NCI-H187 treated with DMSO at 0.1 percent for 48 hours (cell line): ENCODE measurements at regions not wholly inside any gene's neighbourhood (a gene's known extent, or its start where the extent isn't known, plus 50 kb on each side); places are given as distances from the start of the nearest gene placed in this dataset.

Source experiments
- DNase-seq: peaks from one replicate; lab custom pipeline; 2025; lab: John Stamatoyannopoulos, UW

- no peak for DNase-seq
These were observed 50.4 kb upstream of the CIBAR2 start for GRCh38 chr16:85162478-85163277.

GRCh38 chr16:85163278-85164112, 51.2 kb upstream of the CIBAR2 start:
- no peak for DNase-seq

DNA sequence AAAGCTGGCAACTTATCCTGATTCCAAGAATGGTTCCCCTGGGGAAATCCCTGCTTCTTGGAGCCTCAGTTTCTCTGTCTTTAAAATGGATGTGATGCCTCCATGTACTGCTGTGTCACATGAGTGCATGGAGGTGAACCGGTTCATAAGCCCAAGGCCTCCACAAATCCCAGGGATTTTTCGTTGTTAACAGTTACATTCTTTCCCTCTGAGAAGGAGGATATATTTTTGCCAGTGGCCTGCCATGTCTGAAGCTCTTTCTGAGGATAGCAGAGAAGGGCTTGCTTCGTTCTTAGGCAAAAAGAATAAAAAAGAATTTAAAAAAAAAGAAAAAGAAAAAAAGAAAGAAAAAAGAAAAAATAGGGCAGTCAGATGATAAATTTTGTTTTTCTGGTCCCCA, 52.2 kb upstream of the CIBAR2 start:
- DNase-seq: no peak

DNA sequence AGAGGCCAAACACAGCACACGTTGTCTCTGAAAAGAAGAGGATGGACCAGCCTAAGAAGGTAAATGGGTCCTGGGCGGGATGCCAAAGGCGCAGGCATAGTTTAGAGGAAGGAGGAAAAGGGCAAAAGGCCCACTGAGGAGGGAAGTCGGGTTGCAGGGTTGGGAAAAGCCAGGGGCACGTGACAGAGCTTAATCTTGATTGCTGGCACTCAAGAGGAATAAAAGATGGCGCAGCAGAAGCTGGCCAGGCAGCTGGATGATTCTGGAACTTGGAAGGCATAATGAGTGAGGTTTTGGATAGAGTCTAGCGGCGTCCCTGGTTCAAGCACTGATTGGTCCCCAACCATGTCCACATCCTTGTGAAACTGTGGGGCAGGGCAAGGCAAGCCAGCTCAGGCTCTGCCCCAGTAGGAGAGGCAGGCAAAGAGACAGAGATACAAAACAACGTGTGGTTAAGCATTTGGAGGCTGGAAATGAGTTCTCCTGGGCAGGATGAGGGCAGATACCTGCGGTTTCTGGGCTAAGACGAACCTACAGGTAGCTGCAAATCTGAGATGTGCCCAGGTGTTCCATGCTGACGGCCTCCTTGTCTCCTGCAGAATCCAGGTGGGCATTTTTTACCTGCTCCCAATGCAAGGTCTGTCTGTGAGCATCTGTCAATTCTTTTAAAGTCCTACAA, 52.7 kb upstream of the CIBAR2 start:
- DNase-seq: no peak

DNA sequence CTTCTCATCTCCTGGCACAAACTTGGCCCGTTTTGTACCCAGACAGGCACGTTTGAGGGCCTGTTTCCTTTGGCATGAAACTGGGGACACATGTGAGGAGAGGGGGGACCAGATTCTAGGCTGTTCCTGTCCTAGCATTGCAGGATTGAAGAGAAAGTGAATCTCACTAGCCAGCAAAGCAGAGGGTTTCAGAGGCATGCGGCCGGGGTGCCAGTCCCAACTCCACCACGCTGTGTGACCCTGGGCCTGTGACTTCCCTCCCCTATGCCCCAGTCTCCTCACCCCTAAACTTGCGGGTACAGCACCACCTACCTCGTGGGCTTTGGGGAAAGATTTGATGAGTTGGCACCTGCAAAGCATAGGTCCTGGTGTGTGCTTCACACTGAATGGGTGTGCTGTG, 53.5 kb upstream of the CIBAR2 start:
- DNase-seq: no peak

- no peak for DNase-seq
These were observed 54.0 kb upstream of the CIBAR2 start for GRCh38 chr16:85166281-85166680.

- DNase-seq: no peak
These were observed 54.7 kb upstream of the CIBAR2 start for GRCh38 chr16:85166699-85167588.

GRCh38 chr16:85167589-85168537, 55.6 kb upstream of the CIBAR2 start:
- no peak for DNase-seq

DNA sequence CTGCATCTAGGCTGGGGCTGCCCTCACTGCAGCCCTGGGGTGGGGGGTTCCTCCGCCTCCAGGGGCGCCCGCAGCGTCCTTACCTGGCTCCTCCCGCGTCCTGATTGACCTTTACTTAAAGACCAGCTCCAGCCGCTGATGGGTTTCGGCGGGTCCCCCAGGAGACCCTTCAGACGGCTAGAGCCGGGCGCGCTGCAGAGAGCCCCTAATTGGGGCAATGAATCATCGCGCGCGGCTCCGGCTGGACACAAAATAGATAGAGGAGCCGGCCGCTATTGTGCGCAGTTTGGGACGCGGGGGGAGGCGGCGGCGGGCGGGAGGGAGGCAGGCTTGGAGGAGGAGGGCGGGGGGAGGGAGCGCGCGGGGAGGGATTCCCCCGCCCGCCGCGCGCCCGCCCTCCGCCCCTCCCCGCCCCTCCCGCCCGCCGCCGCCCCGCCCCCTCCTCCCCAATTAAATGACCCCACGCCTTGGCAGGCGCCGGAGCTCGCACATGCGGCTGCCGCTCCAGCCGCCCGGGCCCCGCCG, 56.5 kb upstream of the CIBAR2 start:
- no peak for DNase-seq

- DNase-seq: no peak
These were observed 57.2 kb upstream of the CIBAR2 start for GRCh38 chr16:85169333-85170065.

DNA sequence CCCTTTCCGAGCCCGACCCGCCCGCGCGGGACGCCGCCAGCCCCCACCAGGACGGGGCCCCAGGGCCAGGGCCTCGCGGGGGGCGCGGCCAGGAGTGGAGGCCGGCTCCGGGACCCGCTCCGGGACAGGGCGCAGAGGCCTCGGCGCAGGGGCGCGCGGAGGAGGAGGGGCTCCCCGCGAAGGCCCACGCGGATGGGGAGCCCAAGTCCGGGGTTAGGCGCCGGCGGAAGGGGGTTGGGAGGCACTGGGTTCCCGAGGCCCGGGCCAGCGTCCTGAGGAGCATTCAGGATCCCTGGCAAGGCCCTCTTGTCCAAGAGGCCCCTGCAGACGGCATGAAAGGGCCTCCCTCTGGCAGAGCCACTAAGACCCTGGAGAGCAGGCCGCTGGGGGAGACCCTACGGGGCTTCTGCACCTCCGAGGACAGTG, 57.8 kb upstream of the CIBAR2 start:
- no peak for DNase-seq

DNA sequence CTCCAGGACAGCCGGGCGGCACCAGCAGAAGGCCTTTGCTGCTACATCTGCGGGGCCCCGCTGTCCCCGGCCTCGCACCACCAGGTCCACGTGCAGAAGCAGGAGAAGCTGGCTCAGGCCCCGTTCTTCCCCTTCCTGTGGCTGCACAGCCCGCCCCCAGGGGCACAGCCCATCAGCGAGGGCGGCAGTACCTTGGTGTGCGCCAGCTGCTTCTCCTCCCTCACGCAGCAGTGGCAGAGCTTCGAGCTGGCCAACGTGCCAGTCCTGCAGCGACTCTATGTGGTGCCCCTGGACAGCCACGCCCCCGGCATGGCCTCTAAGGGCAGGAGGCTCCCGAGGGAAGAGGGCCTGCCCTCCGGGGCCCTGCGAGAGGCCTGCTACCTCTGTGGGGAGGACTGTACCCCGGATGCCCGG, 58.3 kb upstream of the CIBAR2 start:
- no peak for DNase-seq

GRCh38 chr16:85171004-85171758, 58.9 kb upstream of the CIBAR2 start:
- no peak for DNase-seq

- no peak for DNase-seq
These were observed 59.6 kb upstream of the CIBAR2 start for GRCh38 chr16:85171759-85172454.

DNA sequence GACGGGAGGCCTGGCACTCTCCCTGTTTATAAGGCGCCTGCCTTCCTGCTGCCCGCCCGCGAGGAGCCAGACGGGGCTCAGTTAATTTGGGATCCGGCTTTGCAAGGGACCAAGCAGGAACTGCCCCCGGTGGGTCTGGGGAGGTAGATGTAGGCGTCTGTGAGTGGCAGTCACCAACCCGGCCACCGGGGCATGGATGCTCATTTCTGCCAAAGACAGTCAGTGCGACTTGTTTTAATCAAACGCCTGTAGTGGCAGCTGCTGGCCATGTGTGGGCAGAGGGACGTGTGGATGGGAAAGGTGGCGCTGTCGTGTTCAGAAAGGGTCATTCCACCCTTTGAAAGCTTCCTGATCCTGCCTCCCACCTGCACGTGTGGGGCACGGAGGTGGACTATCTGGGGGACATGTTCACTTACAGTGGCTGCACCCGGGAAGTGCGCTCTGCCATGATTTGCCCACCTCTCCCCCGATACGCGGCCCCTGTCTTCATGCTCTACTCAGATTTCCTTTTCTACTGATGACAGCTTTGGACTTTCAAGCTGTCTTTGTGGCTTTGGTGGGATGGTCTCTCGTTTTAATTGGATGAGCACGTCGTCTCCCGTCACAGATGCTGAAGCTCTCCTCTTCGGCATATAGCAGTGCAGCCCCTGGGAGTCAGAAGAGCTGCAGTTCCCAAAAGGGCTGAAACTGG, 60.3 kb upstream of the CIBAR2 start:
- no peak for DNase-seq

GRCh38 chr16:85173146-85173980, 61.1 kb upstream of the CIBAR2 start:
- no peak for DNase-seq
